HFFc6 (cell line): ENCODE measurements at regions not wholly inside any gene's neighbourhood (a gene's known extent, or its start where the extent isn't known, plus 50 kb on each side); places are given as distances from the start of the nearest gene placed in this dataset.
A peak's percentile ranks its signal among the peaks of the same experiment; 100 is the strongest.

ENCODE experiments used
- DNase-seq: peaks from one replicate; pipeline ENCODE4 v3.0.0-alpha.2; 2018
- H3K27ac Mint-ChIP-seq: 2 replicates; pipeline ENCODE4 v1.8.0; 2020; ENCODE audit warnings: mild to moderate bottlenecking, mixed read lengths
- H3K27me3 Mint-ChIP-seq: 2 replicates; pipeline ENCODE4 v1.8.0; 2021; ENCODE audit warnings: mild to moderate bottlenecking, moderate library complexity, mixed read lengths; ENCODE audit not compliant: insufficient read depth
- H3K36me3 Mint-ChIP-seq: 2 replicates; pipeline ENCODE4 v1.8.0; 2021; ENCODE audit warnings: low read depth, mixed read lengths
- H3K4me1 Mint-ChIP-seq: 2 replicates; pipeline ENCODE4 v1.8.0; 2020; ENCODE audit warnings: low read depth, mixed read lengths
- H3K4me3 Mint-ChIP-seq: 2 replicates; pipeline ENCODE4 v1.8.0; 2020; ENCODE audit warnings: mild to moderate bottlenecking, moderate library complexity, mixed read lengths
- H3K9me3 Mint-ChIP-seq: 2 replicates; pipeline ENCODE4 v1.8.0; 2020; ENCODE audit warnings: mild to moderate bottlenecking, mixed read lengths
- CTCF ChIP-seq: fragments of 200-600 bp; sonication (generic); IDR thresholded peaks from 2 replicates; pipeline ENCODE4 v1.5.0; 2021; ENCODE audit warnings: antibody characterized with exemption, mild to moderate bottlenecking

- H3K36me3 Mint-ChIP-seq, result no peaks in the 10 kb centered on the region
- H3K27ac Mint-ChIP-seq, result no peak overlapping the region
- no peak overlapping the region for H3K4me3 Mint-ChIP-seq
- H3K4me1 Mint-ChIP-seq, result no peaks in the 10 kb centered on the region
- TF ChIP-seq CTCF, result no peak
- 0 out of 2 replicates have a peak, but pooled peaks cover 4% of the 10 kb centered on the region for H3K9me3 Mint-ChIP-seq
- DNase-seq, result no peak
- H3K27me3 Mint-ChIP-seq, result no peaks in the 10 kb centered on the region; the same call in 1 of the 2 replicates
Observed at GRCh38 chr2:221691571-221691970, 119.5 kb upstream of the EPHA4 start.

GRCh38 chr2:221689140-221689539 is 117.0 kb upstream of the EPHA4 start:
- DNase-seq, result no peak
- no peak for TF ChIP-seq CTCF
- peaks cover 9% of the 10 kb centered on the region; the same call in 1 of the 2 replicates for H3K9me3 Mint-ChIP-seq
- no peaks in the 10 kb centered on the region for H3K4me1 Mint-ChIP-seq
- no peak overlapping the region for H3K27ac Mint-ChIP-seq
- no peak overlapping the region for H3K4me3 Mint-ChIP-seq
- H3K27me3 Mint-ChIP-seq, result no peaks in the 10 kb centered on the region
- H3K36me3 Mint-ChIP-seq, result no peaks in the 10 kb centered on the region

- Mint-ChIP-seq H3K9me3 (peaks cover 13% of the 10 kb centered on the region; the same call in 1 of the 2 replicates), H3K4me3 (no peak overlapping the region), H3K27me3 (no peaks in the 10 kb centered on the region; the same call in 1 of the 2 replicates), H3K36me3 (no peaks in the 10 kb centered on the region), H3K4me1 (peaks cover 11% of the 10 kb centered on the region; the same call in 1 of the 2 replicates), H3K27ac (no peak overlapping the region)
- TF ChIP-seq CTCF, result no peak
- DNase-seq, result no peak
Observed at GRCh38 chr2:221680548-221680947, 108.4 kb upstream of the EPHA4 start.

GRCh38 chr2:221677688-221678087 is 105.6 kb upstream of the EPHA4 start:
- Mint-ChIP-seq H3K4me1 (peaks cover 30% of the 10 kb centered on the region), H3K36me3 (0 out of 2 replicates have a peak, but pooled peaks cover 6% of the 10 kb centered on the region), H3K27ac (no peak overlapping the region), H3K9me3 (peaks cover 8% of the 10 kb centered on the region; the same call in 1 of the 2 replicates), H3K4me3 (no peak overlapping the region), H3K27me3 (no peaks in the 10 kb centered on the region; the same call in 1 of the 2 replicates)
- no peak for TF ChIP-seq CTCF
- no peak for DNase-seq

GRCh38 chr2:221676566-221677172 is 104.6 kb upstream of the EPHA4 start:
- Mint-ChIP-seq H3K27ac (no peak overlapping the region), H3K9me3 (peaks cover 8% of the 10 kb centered on the region; the same call in 1 of the 2 replicates), H3K36me3 (0 out of 2 replicates have a peak, but pooled peaks cover 6% of the 10 kb centered on the region), H3K27me3 (no peaks in the 10 kb centered on the region; the same call in 1 of the 2 replicates), H3K4me1 (peaks cover 40% of the 10 kb centered on the region), H3K4me3 (peak overlapping the region; percentile 12; the same call in 1 of the 2 replicates)
- no peak for TF ChIP-seq CTCF
- peak; percentile 11 for DNase-seq
